Bronchial epithelial cell (primary cell): ENCODE measurements at regions not wholly inside any gene's neighbourhood (a gene's known extent, or its start where the extent isn't known, plus 50 kb on each side); places are given as distances from the start of the nearest gene placed in this dataset.

ENCODE experiments used
- DNase-seq: peaks from one replicate; pipeline ENCODE4 v3.0.0-alpha.2; 2010; ENCODE audit warnings: low read depth
- FAIRE-seq: peaks from 2 replicates; lab custom pipeline; 2011; peaks lifted over from hg19 to GRCh38; lab: Jason Lieb, UNC
- H3K27me3 ChIP-seq: 2 replicates; pipeline ENCODE4 v1.5.1; 2011; ENCODE audit warnings: low read length; ENCODE audit not compliant: control insufficient read depth, insufficient read depth
- H3K36me3 ChIP-seq: 2 replicates; pipeline ENCODE4 v1.5.1; 2011; ENCODE audit warnings: low read length; ENCODE audit not compliant: control insufficient read depth, insufficient read depth
- H3K4me3 ChIP-seq: 2 replicates; pipeline ENCODE4 v1.5.1; 2011; ENCODE audit warnings: mild to moderate bottlenecking, low read depth, low read length, control low read depth
- TF ChIP-seq, protein P1 (sequence below): IDR thresholded peaks from 2 replicates; pipeline ENCODE4 v1.5.1; 2011; ENCODE audit warnings: mild to moderate bottlenecking, moderate library complexity, low read length, control low read depth, inconsistent platforms; ENCODE audit not compliant: insufficient read depth, severe bottlenecking

DNA sequence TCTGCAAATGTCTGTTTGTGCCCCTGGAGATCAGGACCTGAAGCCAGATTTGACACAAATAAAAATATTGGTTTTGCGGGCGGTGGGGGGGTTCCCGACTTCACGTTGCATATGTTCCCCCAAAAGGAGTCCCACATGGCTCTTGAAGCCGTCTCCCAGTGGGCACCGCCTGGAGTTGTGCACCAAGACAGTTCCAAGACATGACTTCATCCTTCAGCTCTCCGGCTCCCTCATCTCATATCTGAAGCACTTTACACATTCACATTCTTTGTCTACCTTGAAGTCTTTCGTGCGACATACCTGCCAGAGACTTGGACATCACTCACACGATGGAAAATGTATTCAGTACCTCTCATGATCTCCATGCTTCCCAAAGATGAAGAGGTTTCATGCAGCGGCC is 362.8 kb upstream of the FOXK1 start:
- FAIRE-seq, result no peak
- H3K27me3 ChIP-seq, result no peaks in the 10 kb centered on the region
- no peak for DNase-seq

DNA sequence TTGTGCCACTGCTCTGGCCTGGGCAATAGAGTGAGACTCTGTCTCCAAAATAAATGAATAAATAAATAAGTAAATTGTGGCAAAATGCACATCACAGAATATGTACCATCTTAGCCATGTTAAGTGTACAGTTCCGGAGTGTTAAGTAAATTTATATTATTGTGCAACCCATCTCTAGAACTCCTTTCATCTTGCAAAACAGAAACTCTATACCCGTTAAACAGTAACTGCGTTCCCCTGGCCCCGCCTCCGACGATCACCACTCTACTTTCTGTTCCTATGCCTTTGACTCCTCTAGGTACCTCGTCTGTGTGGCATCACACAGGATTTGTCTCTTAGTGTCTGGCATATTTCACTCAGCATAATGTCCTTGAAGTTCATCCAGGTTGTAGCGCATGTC is 356.4 kb upstream of the FOXK1 start:
- TF ChIP-seq, protein P1, sequence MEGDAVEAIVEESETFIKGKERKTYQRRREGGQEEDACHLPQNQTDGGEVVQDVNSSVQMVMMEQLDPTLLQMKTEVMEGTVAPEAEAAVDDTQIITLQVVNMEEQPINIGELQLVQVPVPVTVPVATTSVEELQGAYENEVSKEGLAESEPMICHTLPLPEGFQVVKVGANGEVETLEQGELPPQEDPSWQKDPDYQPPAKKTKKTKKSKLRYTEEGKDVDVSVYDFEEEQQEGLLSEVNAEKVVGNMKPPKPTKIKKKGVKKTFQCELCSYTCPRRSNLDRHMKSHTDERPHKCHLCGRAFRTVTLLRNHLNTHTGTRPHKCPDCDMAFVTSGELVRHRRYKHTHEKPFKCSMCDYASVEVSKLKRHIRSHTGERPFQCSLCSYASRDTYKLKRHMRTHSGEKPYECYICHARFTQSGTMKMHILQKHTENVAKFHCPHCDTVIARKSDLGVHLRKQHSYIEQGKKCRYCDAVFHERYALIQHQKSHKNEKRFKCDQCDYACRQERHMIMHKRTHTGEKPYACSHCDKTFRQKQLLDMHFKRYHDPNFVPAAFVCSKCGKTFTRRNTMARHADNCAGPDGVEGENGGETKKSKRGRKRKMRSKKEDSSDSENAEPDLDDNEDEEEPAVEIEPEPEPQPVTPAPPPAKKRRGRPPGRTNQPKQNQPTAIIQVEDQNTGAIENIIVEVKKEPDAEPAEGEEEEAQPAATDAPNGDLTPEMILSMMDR, result no peak
- FAIRE-seq, result no peak
- no peaks in the 10 kb centered on the region for H3K27me3 ChIP-seq

More for the DNA sequence above, 362.8 kb upstream of the FOXK1 start:
- no peak overlapping the region for H3K4me3 ChIP-seq
- TF ChIP-seq, protein P1, result no peak
- no peaks in the 10 kb centered on the region for H3K36me3 ChIP-seq

DNA sequence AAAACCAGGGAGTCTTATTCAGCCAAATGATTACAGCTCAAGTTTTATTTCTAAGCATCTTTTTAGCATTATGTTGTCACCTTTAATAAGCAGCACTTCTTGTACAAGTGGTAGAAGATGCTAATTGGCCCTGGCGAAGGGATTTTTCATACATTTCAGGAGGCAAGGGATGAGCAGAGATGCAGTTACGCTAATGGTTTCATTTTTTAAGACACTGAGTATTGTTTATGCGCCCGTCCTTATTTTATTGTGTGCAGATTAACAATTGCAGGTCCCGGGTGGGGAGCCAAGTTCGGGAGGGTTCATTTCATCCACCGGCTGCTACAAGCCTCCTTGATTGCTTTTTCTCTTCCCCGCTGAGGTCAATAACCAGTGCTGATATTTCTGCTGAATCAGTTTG is 350.4 kb upstream of the FOXK1 start:
- no peak for DNase-seq
- H3K4me3 ChIP-seq, result no peak overlapping the region
- TF ChIP-seq, protein P1, result no peak
- no peaks in the 10 kb centered on the region for H3K36me3 ChIP-seq
- no peak for FAIRE-seq
- no peaks in the 10 kb centered on the region for H3K27me3 ChIP-seq

More for the DNA sequence above, 356.4 kb upstream of the FOXK1 start:
- DNase-seq, result no peak
- Histone ChIP-seq H3K4me3 (no peak overlapping the region), H3K36me3 (no peaks in the 10 kb centered on the region)

DNA sequence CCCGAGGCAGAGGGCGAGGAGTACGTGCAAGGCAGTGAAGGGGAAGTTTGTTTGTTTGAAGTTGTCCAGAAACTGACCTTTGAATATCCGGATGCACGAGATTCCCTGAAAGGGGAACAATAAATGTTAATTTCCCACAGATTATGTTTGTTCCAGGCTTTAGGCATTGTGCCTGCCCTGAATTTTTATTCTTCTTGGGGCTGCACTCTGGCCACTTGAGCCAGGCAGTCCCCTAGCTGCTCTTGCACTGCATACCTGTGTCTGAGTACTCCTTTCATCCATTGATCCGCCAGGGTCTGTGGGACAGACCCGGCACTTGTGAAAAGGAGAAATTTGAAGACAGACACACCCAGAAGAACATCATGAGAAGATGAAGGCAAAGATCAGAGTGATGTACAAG is 343.5 kb upstream of the FOXK1 start:
- no peaks in the 10 kb centered on the region for H3K36me3 ChIP-seq
- no peak overlapping the region for H3K4me3 ChIP-seq
- TF ChIP-seq, protein P1, result no peak
- no peaks in the 10 kb centered on the region for H3K27me3 ChIP-seq
- FAIRE-seq, result no peak
- no peak for DNase-seq

DNA sequence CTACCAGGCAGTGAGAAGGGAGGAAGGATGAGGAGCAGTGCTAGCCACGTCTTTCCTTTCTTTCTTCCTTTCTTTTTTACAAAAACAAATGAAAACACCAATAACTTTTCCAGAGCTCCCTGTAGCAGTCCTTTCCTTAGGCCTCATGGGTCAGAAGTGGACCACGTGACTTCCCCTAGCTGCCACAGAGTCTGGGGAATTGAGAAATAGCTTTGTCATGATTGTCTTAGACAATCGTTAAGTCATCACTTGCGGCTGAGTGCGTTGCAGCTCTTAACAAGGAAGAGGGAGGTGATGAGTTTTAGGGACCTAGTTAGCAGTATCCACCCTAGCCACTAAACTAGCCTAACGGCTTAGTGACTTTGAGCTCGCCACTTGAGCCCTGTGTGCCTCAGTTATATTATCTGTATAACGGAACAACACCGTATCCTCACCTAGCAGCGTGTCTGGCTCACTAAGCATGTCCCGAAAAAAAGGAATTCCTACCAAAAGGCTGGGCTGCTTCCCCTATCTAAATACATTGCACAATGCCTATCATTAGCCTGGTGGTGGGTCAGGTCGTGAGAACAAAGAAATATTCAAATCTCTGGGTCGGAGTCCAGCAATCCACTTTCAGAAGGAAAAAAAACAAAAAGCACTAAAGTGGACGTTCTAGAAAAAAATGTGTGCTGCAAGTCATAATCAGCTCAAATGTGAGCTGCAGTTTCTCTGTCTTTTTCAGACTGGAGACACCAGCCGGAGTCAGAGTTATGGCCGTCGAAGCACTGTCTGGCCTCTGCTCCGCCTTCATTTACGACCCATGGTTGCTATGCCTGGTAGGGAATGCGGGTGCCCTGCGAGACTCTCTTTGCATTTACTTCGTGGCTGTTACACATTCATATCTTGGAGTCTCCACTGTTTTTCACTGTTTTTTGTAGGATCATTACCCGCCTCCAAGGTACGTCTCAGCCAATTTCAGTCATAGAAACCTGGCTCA is 338.5 kb upstream of the FOXK1 start:
- FAIRE-seq, result no peak
- no peak overlapping the region for H3K4me3 ChIP-seq
- no peak for DNase-seq
- no peaks in the 10 kb centered on the region for H3K36me3 ChIP-seq
- TF ChIP-seq, protein P1, result no peak
- H3K27me3 ChIP-seq, result no peaks in the 10 kb centered on the region
